Anterior cingulate cortex (tissue), 58 donors: ENCODE measurements at regions not wholly inside any gene's neighbourhood (a gene's known extent, or its start where the extent isn't known, plus 50 kb on each side); places are given as distances from the start of the nearest gene placed in this dataset.

Source experiments
- DNase-seq, 58 donors: peaks; one replicate each; lab custom pipeline; 2025; lab: John Stamatoyannopoulos, UW

DNA sequence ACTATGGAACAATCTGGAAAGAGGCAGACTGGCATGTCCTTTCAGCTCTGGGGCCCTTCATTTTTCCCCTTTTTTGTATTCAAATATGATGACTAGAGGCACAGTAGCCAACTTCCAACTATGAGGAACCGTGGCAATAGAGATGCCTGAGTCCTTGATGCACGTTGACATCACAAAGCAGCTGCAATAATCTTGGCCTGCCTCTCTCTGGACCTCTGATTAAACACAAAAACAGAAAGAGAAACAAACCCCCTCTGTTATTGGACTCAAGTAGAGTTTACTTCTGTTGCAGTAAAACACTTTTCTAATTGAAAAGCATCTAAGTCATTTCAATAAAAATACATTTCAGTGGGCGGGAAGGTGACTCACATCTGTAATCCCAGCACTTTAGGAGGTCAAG, 122.2 kb upstream of the GRAMD2B start:
- no peak for DNase-seq

GRCh38 chr5:126309860-126310259, 113.3 kb upstream of the GRAMD2B start:
- DNase-seq = no peak

DNA sequence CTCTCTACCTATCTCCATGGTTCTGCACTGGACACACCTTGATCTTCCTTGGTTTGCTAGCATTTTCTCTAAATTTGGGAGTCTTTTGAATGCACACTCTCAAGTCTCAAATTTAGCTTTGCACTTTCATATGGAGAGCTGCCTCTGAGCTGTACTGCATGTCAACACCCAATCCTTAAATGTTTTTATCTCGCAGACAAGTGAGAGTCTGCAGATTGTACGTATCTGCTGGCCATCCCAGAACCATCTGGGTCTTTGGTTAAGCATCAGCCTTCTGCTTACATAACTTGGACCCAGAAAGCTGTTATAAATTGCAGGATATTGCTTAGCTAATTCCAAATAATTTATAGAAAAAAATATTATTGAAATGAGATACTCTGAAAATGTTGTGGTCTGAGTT, 111.4 kb upstream of the GRAMD2B start:
- no peak for DNase-seq

- DNase-seq = no peak
Measured at GRCh38 chr5:126315341-126315740, 107.9 kb upstream of the GRAMD2B start.

DNA sequence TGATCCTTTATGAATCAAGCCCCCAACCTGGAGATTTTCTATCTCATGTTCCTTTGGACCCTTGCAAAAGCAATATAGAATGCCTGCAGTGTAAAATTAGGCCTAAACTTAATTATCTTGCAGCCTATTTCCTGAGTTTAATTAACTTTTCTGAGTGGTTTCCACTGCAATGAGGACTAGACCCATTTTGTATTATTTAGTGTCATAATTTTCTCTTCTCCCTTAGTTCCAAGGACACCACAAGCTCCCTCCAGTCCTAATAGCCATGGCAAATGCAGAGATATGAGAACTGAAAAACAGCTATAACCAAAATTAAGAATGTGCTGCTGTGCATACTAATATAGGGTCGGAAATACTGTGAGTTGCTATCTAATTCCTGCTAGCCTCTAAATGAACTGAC, 90.9 kb upstream of the GRAMD2B start:
- DNase-seq = no peak

GRCh38 chr5:126334760-126335159, 88.4 kb upstream of the GRAMD2B start:
- DNase-seq = no peak

DNA sequence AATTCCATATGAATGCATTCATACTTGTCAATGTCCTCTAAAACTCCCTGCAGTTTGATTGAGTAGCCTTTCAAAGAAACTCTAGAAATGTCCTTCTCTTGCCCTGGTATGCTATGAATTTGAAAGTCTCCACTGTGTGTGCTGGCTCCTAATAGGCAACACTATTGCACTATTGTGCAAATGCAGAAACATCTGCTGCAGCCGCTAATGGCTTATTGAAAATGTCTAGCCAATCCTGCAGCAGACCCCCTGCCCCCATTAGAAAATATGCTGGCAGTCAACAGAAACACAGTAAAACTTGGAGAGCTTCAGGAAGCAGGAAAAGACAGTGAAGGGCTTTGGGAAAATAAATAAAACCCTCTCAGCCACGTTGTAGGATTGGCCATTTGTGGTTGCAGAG, 87.3 kb upstream of the GRAMD2B start:
- no peak for DNase-seq

GRCh38 chr5:126338635-126339034, 84.6 kb upstream of the GRAMD2B start:
- DNase-seq = no peak

DNA sequence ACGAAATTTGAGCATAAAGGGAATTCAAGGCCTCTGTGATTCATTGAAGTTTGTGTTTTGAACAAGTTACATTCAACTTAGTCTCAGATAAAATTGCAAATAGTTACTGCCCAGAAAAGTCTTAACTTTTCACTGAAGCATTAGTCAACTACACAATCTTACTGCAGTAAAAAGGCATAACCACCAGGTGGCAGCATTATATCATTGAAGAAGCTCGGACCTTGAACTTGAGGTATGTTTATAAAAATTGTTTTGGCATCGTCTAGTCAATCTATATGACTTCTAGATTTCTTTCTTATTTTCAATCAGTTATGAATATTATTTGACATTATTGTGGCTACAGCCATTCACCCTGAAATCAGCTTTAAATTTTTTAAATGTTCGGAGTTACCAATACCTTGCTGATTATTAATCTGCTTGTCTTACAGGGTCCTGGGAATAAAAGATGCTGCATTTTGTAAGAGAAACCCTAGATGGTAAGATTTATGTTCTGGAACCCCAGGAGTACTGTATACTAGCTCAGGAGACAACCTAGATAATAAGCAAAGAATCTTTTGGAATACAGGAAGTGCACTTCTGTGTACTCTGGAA, 83.9 kb upstream of the GRAMD2B start:
- DNase-seq = peak in 17 of 58 donors; percentile 0 to 57 (median 15)

DNA sequence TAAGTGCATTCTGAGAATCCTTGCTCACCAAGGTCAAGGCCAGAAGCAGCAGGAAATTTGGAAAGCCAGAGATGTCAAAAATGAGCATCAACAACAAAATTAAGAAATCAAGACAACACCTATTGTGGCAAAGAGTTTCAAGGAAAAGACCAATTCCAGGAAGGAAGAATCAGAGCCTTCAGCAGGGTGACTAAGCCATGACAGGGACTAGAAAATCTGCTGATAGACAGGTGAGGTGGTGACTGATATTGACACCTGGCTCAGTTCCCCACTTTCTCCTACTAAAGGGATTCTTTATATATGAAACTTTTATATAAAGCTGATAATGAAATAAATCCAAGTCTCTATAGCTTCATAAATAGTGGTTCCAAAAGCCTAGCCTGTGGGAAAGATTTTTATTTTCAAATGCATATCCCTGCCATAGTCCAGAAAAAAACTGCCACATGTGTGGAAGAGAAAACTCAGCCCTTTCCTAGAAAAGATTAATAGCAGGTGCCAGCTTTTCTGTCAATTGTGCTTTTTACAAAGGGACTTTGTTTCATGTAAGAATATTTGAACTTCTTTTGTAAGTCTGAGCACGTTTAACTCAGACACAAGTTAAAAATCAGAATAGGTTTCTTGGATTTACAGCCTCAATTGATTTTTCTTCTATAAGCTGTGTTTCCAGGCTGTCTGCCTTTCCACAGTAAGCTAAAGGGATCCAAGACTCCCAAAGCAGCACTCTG, 81.1 kb upstream of the GRAMD2B start:
- no peak for DNase-seq

DNA sequence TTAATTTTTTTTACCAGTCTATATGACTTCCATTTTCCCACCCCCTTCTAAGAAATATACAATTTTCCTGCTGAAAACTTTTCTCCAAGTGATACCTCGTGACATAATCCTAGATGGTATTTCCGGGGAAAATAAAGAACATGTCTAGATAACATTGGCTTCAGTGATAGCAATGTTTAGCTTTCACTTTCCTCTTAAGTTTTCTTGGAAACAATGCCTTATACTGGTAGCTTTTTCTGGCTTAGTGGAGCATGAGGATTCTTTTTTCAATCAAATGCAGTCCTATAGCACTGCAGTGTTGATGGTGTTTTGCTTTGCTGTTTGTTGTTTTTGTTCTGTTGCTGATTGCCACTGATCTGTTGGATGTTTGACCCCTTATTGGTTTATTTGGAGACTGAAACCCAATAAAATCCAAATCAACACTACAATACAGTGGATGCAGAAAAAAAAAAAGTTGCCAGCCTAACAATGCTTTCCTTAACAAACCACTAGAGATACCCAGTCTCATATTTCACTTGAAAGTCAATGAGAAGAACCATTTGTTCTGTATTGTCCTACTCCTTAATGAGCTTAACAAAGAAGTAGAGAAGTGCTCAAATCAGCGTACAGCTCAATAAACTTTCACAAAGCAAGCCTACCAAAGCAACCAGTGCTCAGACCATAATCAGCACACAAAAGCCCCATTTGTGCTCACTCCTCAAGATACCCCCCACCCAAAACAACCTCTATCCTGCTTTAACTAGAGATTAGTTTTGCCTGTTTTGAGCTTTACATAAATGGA, 74.2 kb upstream of the GRAMD2B start:
- DNase-seq = no peak

GRCh38 chr5:126351153-126351552, 72.1 kb upstream of the GRAMD2B start:
- no peak for DNase-seq

GRCh38 chr5:126354012-126354857, 69.0 kb upstream of the GRAMD2B start:
- DNase-seq = peak in 2 of 58 donors; percentile 10 to 46

DNA sequence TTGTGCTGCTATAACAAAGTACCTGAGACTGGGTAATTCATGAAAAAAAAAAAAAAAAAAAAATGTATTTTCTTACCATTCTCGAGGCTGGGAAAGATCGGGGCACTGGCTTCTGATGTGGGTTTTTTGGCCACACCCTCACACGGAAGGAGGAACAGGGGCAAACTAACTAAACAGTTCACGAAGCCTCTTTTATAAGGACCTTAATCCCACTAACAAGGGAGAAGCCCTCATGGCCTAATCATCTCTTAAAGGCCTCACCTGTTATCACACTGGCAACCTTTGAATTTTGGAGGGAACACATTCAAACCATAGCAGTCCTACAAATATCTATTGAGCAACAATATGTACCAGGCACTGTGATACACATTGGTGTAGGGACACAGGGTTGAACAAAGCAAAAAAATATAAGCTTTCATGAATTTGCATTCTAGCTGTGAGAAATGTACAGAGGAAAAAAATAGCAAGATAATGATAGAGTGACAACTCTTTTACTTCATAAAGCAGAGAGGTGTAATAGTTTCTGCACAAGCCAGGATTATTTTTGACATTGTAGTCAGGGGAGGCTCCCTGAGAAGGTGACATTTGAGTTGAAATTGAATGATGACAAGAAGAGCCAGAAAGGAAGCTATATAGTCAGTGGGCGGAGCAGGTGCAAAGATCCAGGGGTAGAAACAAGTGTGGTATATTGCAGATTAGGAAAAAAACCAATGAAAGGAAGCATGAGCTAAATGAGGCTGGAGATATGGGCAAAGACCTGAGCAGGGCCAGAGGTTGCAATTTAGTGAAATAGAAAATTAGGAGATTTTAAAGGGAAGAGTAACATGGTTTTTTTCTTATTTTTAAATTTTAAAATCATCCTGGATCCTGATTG, 68.1 kb upstream of the GRAMD2B start:
- no peak for DNase-seq

DNA sequence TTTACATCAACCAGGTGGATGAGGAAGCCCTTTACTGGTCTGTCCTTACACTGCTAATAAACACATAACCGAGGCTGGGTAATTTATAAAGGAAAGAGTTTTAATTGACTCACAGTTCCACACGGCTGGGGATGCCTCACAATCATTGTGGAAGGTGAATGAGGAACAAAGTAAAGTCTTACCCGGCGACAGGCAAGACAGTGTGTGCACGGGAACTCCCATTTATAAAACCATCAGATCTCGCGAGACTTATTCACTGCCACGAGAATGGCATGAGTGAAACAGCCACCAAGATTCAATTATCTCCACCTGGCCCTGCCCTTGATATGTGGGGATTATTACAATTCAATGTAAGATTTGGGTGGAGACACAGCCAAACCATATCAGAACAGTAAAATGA, 67.3 kb upstream of the GRAMD2B start:
- DNase-seq = no peak

DNA sequence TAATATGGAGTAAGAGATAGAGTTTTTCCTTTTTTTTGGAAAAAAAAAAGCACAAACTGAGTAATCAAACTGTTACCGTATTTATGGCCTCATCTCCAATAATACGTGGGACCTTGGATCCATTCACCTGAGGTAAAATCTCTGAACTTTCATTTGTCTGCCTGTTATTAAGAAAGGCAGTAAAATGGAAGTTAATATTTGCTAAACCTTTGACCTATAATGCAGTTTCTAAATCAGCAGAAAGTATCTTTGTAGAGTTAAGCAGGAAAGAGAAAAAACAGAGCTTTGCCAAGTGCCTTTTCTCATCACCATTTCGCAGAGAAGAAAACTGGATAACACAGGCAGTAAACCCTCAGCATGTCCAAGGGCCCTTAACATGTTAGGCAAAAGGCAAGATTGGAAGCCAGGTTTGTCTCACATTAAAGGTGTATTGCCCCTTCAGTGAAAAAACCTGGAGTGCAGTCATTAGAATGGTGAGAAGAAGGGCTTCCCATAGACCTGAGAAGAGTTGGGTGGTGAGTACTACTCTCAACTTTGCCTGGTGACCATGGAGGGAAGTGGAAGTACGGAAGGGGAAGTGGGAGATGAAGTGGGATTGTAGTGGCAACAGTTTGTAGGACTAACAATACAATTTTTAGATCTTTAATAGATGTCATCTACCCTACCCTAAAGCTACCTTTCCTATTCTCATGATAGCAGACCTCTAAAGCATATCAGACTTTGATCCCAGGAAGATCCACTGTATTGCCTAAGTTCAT, 65.4 kb upstream of the GRAMD2B start:
- peak in 1 of 58 donors; percentile 1 for DNase-seq

- no peak for DNase-seq
Measured at GRCh38 chr5:126358525-126358924, 64.7 kb upstream of the GRAMD2B start.

DNA sequence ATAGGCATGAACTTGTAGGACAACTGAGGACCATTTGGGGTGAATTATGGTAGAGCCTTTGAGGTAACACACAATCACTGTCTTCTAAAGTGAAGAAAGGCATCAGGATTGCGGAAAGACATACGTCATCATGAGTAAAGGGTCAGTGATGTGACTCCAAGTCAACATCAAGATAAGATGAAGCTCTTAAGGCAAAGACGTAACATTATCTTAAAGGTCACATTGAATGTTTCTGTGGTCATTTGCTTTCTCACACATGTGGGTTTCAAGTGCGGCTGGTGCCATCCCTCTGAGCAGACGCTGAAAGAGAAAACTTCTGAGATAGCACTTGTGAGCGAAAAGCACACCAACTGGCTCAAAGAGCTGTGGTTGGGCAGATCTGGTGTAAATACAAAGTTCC, 63.3 kb upstream of the GRAMD2B start:
- no peak for DNase-seq

GRCh38 chr5:126360467-126360866, 62.7 kb upstream of the GRAMD2B start:
- no peak for DNase-seq
